OCI-LY3 (cell line): ENCODE measurements at regions not wholly inside any gene's neighbourhood (a gene's known extent, or its start where the extent isn't known, plus 50 kb on each side); places are given as distances from the start of the nearest gene placed in this dataset.
"Not testable (repeated sequence)": the region's sequence is repeated elsewhere in the genome, so short reads cannot be mapped to it uniquely, and the experiment has no call there.

ENCODE experiments used
- H2AFZ ChIP-seq: fragments of 200-600, 300-600 bp; shearing (Covaris generic); 2 replicates; pipeline ENCODE4 v1.6.0; 2014; ENCODE audit warnings: antibody characterized with exemption, low read depth, low read length
- H3K27ac ChIP-seq: fragments of 200-600, 300-600 bp; sonication (generic); 2 replicates; pipeline ENCODE4 v1.5.1; 2014; ENCODE audit warnings: mild to moderate bottlenecking, low read length, moderate library complexity, mixed read lengths
- H3K27me3 ChIP-seq: fragments of 200-600, 300-600 bp; sonication (generic); 2 replicates; pipeline ENCODE4 v1.6.1; 2014; ENCODE audit warnings: low read depth, low read length, mixed read lengths
- H3K36me3 ChIP-seq: fragments of 200-600, 300-600 bp; sonication (generic); replicated peaks from 2 replicates; pipeline ENCODE3; 2014; ENCODE audit warnings: low read depth, low read length, mixed read lengths
- H3K4me1 ChIP-seq: fragments of 300-600, 200-600 bp; sonication (generic); 2 replicates; pipeline ENCODE4 v1.6.1; 2014; ENCODE audit warnings: low read length, mixed read lengths
- H3K4me2 ChIP-seq: fragments of 200-600, 300-600 bp; sonication (generic); 2 replicates; pipeline ENCODE4 v1.6.1; 2014; ENCODE audit warnings: low read length, mixed read lengths
- H3K4me3 ChIP-seq: fragments of 300-600, 200-600 bp; sonication (generic); 2 replicates; pipeline ENCODE4 v1.5.1; 2014; ENCODE audit warnings: antibody characterized with exemption, mild to moderate bottlenecking, low read length, moderate library complexity
- H3K79me2 ChIP-seq: fragments of 300-600, 200-600 bp; shearing (Covaris generic); 2 replicates; pipeline ENCODE4 v1.6.1; 2014; ENCODE audit warnings: mild to moderate bottlenecking, low read length, mixed read lengths
- H3K9ac ChIP-seq: fragments of 300-600, 200-600 bp; shearing (Covaris generic); 2 replicates; pipeline ENCODE4 v1.6.0; 2014; ENCODE audit warnings: mild to moderate bottlenecking, low read length, moderate library complexity
- H3K9me3 ChIP-seq: fragments of 200-600, 300-600 bp; shearing (Covaris generic); 2 replicates; pipeline ENCODE4 v1.6.1; 2014; ENCODE audit warnings: low read length, mixed read lengths; ENCODE audit not compliant: insufficient read depth
- H4K20me1 ChIP-seq: fragments of 200-600, 300-600 bp; sonication (generic); 2 replicates; pipeline ENCODE4 v1.6.1; 2016; ENCODE audit warnings: low read length, mixed read lengths; ENCODE audit not compliant: insufficient read depth
- CTCF ChIP-seq: fragments of 200-600, 300-600 bp; sonication (generic); IDR thresholded peaks from 2 replicates; pipeline ENCODE4 v1.5.1; 2014; ENCODE audit warnings: antibody characterized with exemption, low read length, low read depth
- EZH2phosphoT487 ChIP-seq: fragments of 200-600 bp; shearing (Covaris generic); IDR thresholded peaks from 2 replicates; pipeline ENCODE4 v1.6.1; 2018; ENCODE audit warnings: antibody characterized with exemption, mixed run types, low read depth

GRCh38 chr2:144759746-144760145 is 239.8 kb upstream of the ZEB2 start:
- H3K9ac ChIP-seq, result no peak overlapping the region
- H3K4me2 ChIP-seq, result no peak overlapping the region
- no peaks in the 10 kb centered on the region for H3K4me1 ChIP-seq
- TF ChIP-seq EZH2phosphoT487, result no peak
- no peaks in the 10 kb centered on the region for H3K27me3 ChIP-seq
- no peak overlapping the region for H3K4me3 ChIP-seq
- no peaks in the 10 kb centered on the region for H4K20me1 ChIP-seq
- H3K79me2 ChIP-seq, result no peaks in the 10 kb centered on the region
- H3K36me3 ChIP-seq, result no peaks in the 10 kb centered on the region
- H2AFZ ChIP-seq, result no peak overlapping the region
- no peaks in the 10 kb centered on the region for H3K9me3 ChIP-seq
- H3K27ac ChIP-seq, result no peak overlapping the region

- H3K36me3 ChIP-seq, H2AFZ ChIP-seq, H3K79me2 ChIP-seq, H3K27me3 ChIP-seq, H3K4me3 ChIP-seq, H3K9ac ChIP-seq, H3K4me1 ChIP-seq, H3K4me2 ChIP-seq, H4K20me1 ChIP-seq, H3K9me3 ChIP-seq, H3K27ac ChIP-seq: not testable (repeated sequence)
Measured at GRCh38 chr2:144758196-144758595, 238.3 kb upstream of the ZEB2 start.

GRCh38 chr2:144753416-144753815 is 233.5 kb upstream of the ZEB2 start:
- Histone ChIP-seq H3K79me2 (no peaks in the 10 kb centered on the region), H3K27me3 (no peaks in the 10 kb centered on the region), H3K9me3 (peaks cover 2% of the 10 kb centered on the region; the same call in 1 of the 2 replicates), H3K4me2 (no peak overlapping the region), H3K27ac (no peak overlapping the region), H3K36me3 (no peaks in the 10 kb centered on the region), H3K9ac (no peak overlapping the region), H3K4me1 (no peaks in the 10 kb centered on the region), H2AFZ (no peak overlapping the region), H3K4me3 (no peak overlapping the region), H4K20me1 (no peaks in the 10 kb centered on the region)
- TF ChIP-seq CTCF (no peak), EZH2phosphoT487 (no peak)

GRCh38 chr2:144751142-144751905 is 231.4 kb upstream of the ZEB2 start:
- H3K4me1 ChIP-seq, result no peaks in the 10 kb centered on the region
- TF ChIP-seq EZH2phosphoT487 (no peak), CTCF (no peak)
- no peaks in the 10 kb centered on the region for H3K36me3 ChIP-seq
- H3K79me2 ChIP-seq, result no peaks in the 10 kb centered on the region
- no peak overlapping the region for H3K4me3 ChIP-seq
- H3K27me3 ChIP-seq, result no peaks in the 10 kb centered on the region
- no peak overlapping the region for H3K9ac ChIP-seq
- no peak overlapping the region for H3K27ac ChIP-seq
- H3K9me3 ChIP-seq, result peaks cover 3% of the 10 kb centered on the region; the same call in 1 of the 2 replicates
- H2AFZ ChIP-seq, result no peak overlapping the region
- no peak overlapping the region for H3K4me2 ChIP-seq
- no peaks in the 10 kb centered on the region for H4K20me1 ChIP-seq

- Histone ChIP-seq H2AFZ (no peak overlapping the region), H4K20me1 (no peaks in the 10 kb centered on the region), H3K27ac (no peak overlapping the region), H3K36me3 (no peaks in the 10 kb centered on the region), H3K9ac (no peak overlapping the region), H3K4me1 (no peaks in the 10 kb centered on the region), H3K27me3 (no peaks in the 10 kb centered on the region), H3K4me3 (no peak overlapping the region), H3K9me3 (peaks cover 3% of the 10 kb centered on the region; the same call in 1 of the 2 replicates), H3K79me2 (no peaks in the 10 kb centered on the region), H3K4me2 (no peak overlapping the region)
- no peak for TF ChIP-seq EZH2phosphoT487
- no peak for TF ChIP-seq CTCF
Measured at GRCh38 chr2:144749188-144749587, 229.3 kb upstream of the ZEB2 start.
